Lung (tissue), 11 donors: ENCODE measurements at regions not wholly inside any gene's neighbourhood (a gene's known extent, or its start where the extent isn't known, plus 50 kb on each side); places are given as distances from the start of the nearest gene placed in this dataset.

ENCODE experiments used
- ATAC-seq: fragments of 200-7000 bp; cut with Tn5 transposase; one replicate; pipeline ENCODE4 v1.9.1; 2020; ENCODE audit warnings: moderate number of reproducible peaks; ENCODE audit not compliant: insufficient read depth, low FRiP score
- DNase-seq, 3 donors: peaks; one replicate each; pipeline ENCODE4 v3.0.0-alpha.2; 2013 to 2017
- H3K27ac ChIP-seq, 2 donors: one replicate each; pipeline ENCODE4 v1.5.1; 2013; ENCODE audit warnings: mild to moderate bottlenecking in 2 of 2, moderate library complexity in 2 of 2, control low read depth in 1 of 2, inconsistent platforms in 1 of 2, low read depth in 1 of 2, low read length in 1 of 2
- H3K27me3 ChIP-seq, 3 donors: one replicate each; pipeline ENCODE4 v1.5.1; 2013; ENCODE audit warnings: low read length in 2 of 3; ENCODE audit not compliant: control insufficient read depth in 3 of 3, insufficient read depth in 3 of 3
- H3K36me3 ChIP-seq, 4 donors: one replicate each; pipeline ENCODE4 v1.5.1; 2013; ENCODE audit warnings: low read length in 4 of 4, mild to moderate bottlenecking in 1 of 4, moderate library complexity in 1 of 4; ENCODE audit not compliant: control insufficient read depth in 4 of 4, insufficient read depth in 4 of 4
- H3K4me1 ChIP-seq, 5 donors: one replicate each; pipeline ENCODE4 v1.5.1; 2013; ENCODE audit warnings: low read length in 5 of 5, mild to moderate bottlenecking in 2 of 5, moderate library complexity in 1 of 5; ENCODE audit not compliant: control insufficient read depth in 5 of 5, insufficient read depth in 5 of 5
- H3K4me3 ChIP-seq: one replicate; pipeline ENCODE4 v1.5.1; 2013; ENCODE audit warnings: mild to moderate bottlenecking, control low read depth, moderate library complexity
- H3K9ac ChIP-seq, 2 donors: one replicate each; pipeline ENCODE4 v1.5.1; 2013; ENCODE audit warnings: low read length in 2 of 2, control low read depth in 1 of 2; ENCODE audit not compliant: insufficient read depth in 1 of 2
- H3K9me3 ChIP-seq, 4 donors: one replicate each; pipeline ENCODE4 v1.5.1; 2013; ENCODE audit warnings: low read length in 3 of 4, mild to moderate bottlenecking in 1 of 4, moderate library complexity in 1 of 4; ENCODE audit not compliant: control insufficient read depth in 4 of 4, insufficient read depth in 3 of 4
- CTCF ChIP-seq: IDR thresholded peaks from 2 replicates; pipeline ENCODE4 v1.5.1; 2012; ENCODE audit warnings: mild to moderate bottlenecking; ENCODE audit errors: control extremely low read depth, extremely low read depth
- WGBS, 2 donors: extraction: QIAGEN DNeasy Blood & Tissue Kit; methylation state at CpG; one replicate each; pipeline ENCODE4 v1.1.7; 2013; 5-methylcytosine and 5-hydroxymethylcytosine counted together
- donor health status: control.
- donor health status: control.
- donor health status: Bipolar disorder and iron deficiency.
- donor health status: healthy.
- donor health status: DM: yes; HTN: yes; CAD: no.

GRCh38 chr7:26580711-26581110 is 283.7 kb downstream of the SKAP2 start:
- ATAC-seq, result no peak
- H3K4me3 ChIP-seq, result no peak overlapping the region
- TF ChIP-seq CTCF, result no peak
- no peaks in the 10 kb centered on the region for H3K9me3 ChIP-seq
- H3K27me3 ChIP-seq, result peaks cover 0 to 6% (median 0%) of the 10 kb centered on the region in 3 donors
- H3K27ac ChIP-seq, result no peak overlapping the region
- DNase-seq, result no peak
- peaks cover 0 to 10% (median 0%) of the 10 kb centered on the region in 5 donors for H3K4me1 ChIP-seq
- WGBS, 2 donors, result 91 to 97% methylated on average over 4 of the region's 4 CpGs
- no peak overlapping the region for H3K9ac ChIP-seq
- no peaks in the 10 kb centered on the region for H3K36me3 ChIP-seq

- H3K4me3 ChIP-seq, result no peak overlapping the region
- no peak overlapping the region for H3K27ac ChIP-seq
- peaks cover 0 to 6% (median 0%) of the 10 kb centered on the region in 3 donors for H3K27me3 ChIP-seq
- TF ChIP-seq CTCF, result no peak
- 89 to 94% methylated on average over 4 of the region's 4 CpGs for WGBS, 2 donors
- ATAC-seq (no peak), DNase-seq (no peak)
- H3K36me3 ChIP-seq, result no peaks in the 10 kb centered on the region
- no peaks in the 10 kb centered on the region for H3K9me3 ChIP-seq
- no peak overlapping the region for H3K9ac ChIP-seq
- H3K4me1 ChIP-seq, result peaks cover 0 to 10% (median 0%) of the 10 kb centered on the region in 5 donors
Observed at GRCh38 chr7:26583094-26583648, 281.2 kb downstream of the SKAP2 start.

GRCh38 chr7:26584326-26584725 is 280.1 kb downstream of the SKAP2 start:
- H3K27me3 ChIP-seq, result peaks cover 0 to 6% (median 0%) of the 10 kb centered on the region in 3 donors
- peaks cover 0 to 10% (median 0%) of the 10 kb centered on the region in 5 donors for H3K4me1 ChIP-seq
- H3K9ac ChIP-seq, result no peak overlapping the region
- H3K27ac ChIP-seq, result no peak overlapping the region
- WGBS, 2 donors, result 77 to 86% methylated on average over 2 of the region's 2 CpGs
- H3K36me3 ChIP-seq, result no peaks in the 10 kb centered on the region
- DNase-seq (peak in 2 of 3 donors; percentile 78 to 79), ATAC-seq (no peak)
- TF ChIP-seq CTCF, result no peak
- no peak overlapping the region for H3K4me3 ChIP-seq
- no peaks in the 10 kb centered on the region for H3K9me3 ChIP-seq
